Endodermal cell (in vitro differentiated cells): ENCODE measurements at regions not wholly inside any gene's neighbourhood (a gene's known extent, or its start where the extent isn't known, plus 50 kb on each side); places are given as distances from the start of the nearest gene placed in this dataset.

Experiments used
- DNase-seq: peaks from one replicate; pipeline ENCODE4 v3.0.0-alpha.2; 2017
- H3K27ac ChIP-seq: 2 replicates; pipeline ENCODE4 v1.5.1; 2013; ENCODE audit warnings: mild to moderate bottlenecking, low read depth, low read length, moderate library complexity
- H3K27me3 ChIP-seq: 2 replicates; pipeline ENCODE4 v1.6.1; 2013; ENCODE audit warnings: mild to moderate bottlenecking, low read length, moderate library complexity; ENCODE audit not compliant: insufficient read depth, control insufficient read depth, poor library complexity, severe bottlenecking
- H3K36me3 ChIP-seq: 2 replicates; pipeline ENCODE4 v1.7.0; 2013; ENCODE audit warnings: mild to moderate bottlenecking, low read length, moderate library complexity; ENCODE audit not compliant: control insufficient read depth, insufficient read depth
- H3K4me1 ChIP-seq: one replicate; pipeline ENCODE4 v1.7.0; 2013; ENCODE audit warnings: low read length; ENCODE audit not compliant: control insufficient read depth, insufficient read depth
- H3K4me3 ChIP-seq: 2 replicates; pipeline ENCODE4 v1.5.1; 2013; ENCODE audit warnings: mild to moderate bottlenecking, low read length, moderate library complexity
- H3K9ac ChIP-seq: 2 replicates; pipeline ENCODE4 v1.6.1; 2013; ENCODE audit warnings: mild to moderate bottlenecking, low read length, moderate library complexity; ENCODE audit not compliant: poor library complexity, severe bottlenecking; ENCODE audit errors: extremely low read depth
- H3K9me3 ChIP-seq: 2 replicates; pipeline ENCODE4 v1.6.1; 2013; ENCODE audit warnings: mild to moderate bottlenecking, low read length, moderate library complexity; ENCODE audit not compliant: control insufficient read depth
- H3K27ac Mint-ChIP-seq: 2 replicates; pipeline ENCODE4 v1.8.0; 2020; ENCODE audit warnings: mixed read lengths
- H3K27me3 Mint-ChIP-seq: 2 replicates; pipeline ENCODE4 v1.8.0; 2021; ENCODE audit warnings: mild to moderate bottlenecking, mixed read lengths; ENCODE audit not compliant: insufficient read depth
- H3K36me3 Mint-ChIP-seq: 2 replicates; pipeline ENCODE4 v1.8.0; 2020; ENCODE audit warnings: low read depth, mixed read lengths
- H3K4me1 Mint-ChIP-seq: 2 replicates; pipeline ENCODE4 v1.8.0; 2020; ENCODE audit warnings: mixed read lengths
- H3K4me3 Mint-ChIP-seq: 2 replicates; pipeline ENCODE4 v1.8.0; 2020; ENCODE audit warnings: mild to moderate bottlenecking, moderate library complexity, mixed read lengths
- H3K9me3 Mint-ChIP-seq: 2 replicates; pipeline ENCODE4 v1.8.0; 2020; ENCODE audit warnings: mild to moderate bottlenecking, mixed read lengths
- WGBS, 2 experiments: methylation state at CpG; one replicate each; pipeline versions ENCODE4 v1.1.5 to v1.1.7; 2013; ENCODE audit warnings: missing lambda C conversion rate in 2 of 2, mixed read lengths in 1 of 2; ENCODE audit not compliant: insufficient coverage in 1 of 2, insufficient read length in 1 of 2; 5-methylcytosine and 5-hydroxymethylcytosine counted together
- TF ChIP-seq, protein P1 (sequence below): fragments of 200-600 bp; sonication (generic); conservative IDR thresholded peaks from 2 replicates; pipeline ENCODE4 v1.5.0; 2021; ENCODE audit warnings: antibody characterized with exemption, mild to moderate bottlenecking

DNA sequence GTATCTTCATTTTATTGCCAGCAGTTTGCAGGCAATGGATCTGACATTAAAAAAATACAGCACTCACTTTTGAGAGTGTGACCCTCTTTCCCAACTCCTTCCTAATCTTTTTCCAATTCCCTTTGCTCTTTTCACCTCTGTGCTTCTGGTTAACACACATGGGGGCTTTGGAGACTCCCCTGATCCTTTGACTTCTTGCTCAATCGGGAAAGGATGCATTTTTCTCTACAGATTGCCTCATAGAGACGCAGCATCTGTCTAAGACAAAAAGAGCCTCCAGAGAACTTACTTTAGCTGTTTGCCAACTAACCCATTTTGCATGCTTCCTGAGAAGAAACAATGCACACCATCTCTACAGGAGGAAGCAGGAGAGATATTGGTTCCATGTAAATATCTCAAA, 378.3 kb downstream of the PBX1 start:
- Histone ChIP-seq H3K27ac (no peak overlapping the region), H3K36me3 (no peaks in the 10 kb centered on the region), H3K9me3 (peaks cover 7% of the 10 kb centered on the region), H3K4me3 (no peak overlapping the region), H3K27me3 (no peaks in the 10 kb centered on the region), H3K4me1 (peaks cover 19% of the 10 kb centered on the region), H3K9ac (no peak overlapping the region)
- 89% methylated on average over 2 of the region's 2 CpGs; no CpG with 5 or more reads in 1 of the 2 experiments for WGBS, 2 experiments
- Mint-ChIP-seq H3K4me1 (peaks cover 30% of the 10 kb centered on the region), H3K36me3 (no peaks in the 10 kb centered on the region), H3K4me3 (no peak overlapping the region), H3K27me3 (peaks cover 15% of the 10 kb centered on the region), H3K9me3 (peaks cover 14% of the 10 kb centered on the region), H3K27ac (no peak overlapping the region)
- no peak for DNase-seq
- TF ChIP-seq, protein P1, sequence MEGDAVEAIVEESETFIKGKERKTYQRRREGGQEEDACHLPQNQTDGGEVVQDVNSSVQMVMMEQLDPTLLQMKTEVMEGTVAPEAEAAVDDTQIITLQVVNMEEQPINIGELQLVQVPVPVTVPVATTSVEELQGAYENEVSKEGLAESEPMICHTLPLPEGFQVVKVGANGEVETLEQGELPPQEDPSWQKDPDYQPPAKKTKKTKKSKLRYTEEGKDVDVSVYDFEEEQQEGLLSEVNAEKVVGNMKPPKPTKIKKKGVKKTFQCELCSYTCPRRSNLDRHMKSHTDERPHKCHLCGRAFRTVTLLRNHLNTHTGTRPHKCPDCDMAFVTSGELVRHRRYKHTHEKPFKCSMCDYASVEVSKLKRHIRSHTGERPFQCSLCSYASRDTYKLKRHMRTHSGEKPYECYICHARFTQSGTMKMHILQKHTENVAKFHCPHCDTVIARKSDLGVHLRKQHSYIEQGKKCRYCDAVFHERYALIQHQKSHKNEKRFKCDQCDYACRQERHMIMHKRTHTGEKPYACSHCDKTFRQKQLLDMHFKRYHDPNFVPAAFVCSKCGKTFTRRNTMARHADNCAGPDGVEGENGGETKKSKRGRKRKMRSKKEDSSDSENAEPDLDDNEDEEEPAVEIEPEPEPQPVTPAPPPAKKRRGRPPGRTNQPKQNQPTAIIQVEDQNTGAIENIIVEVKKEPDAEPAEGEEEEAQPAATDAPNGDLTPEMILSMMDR: no peak

- H3K27ac ChIP-seq: no peak overlapping the region
Observed at GRCh38 chr1:164932580-164932979, 373.6 kb downstream of the PBX1 start.

DNA sequence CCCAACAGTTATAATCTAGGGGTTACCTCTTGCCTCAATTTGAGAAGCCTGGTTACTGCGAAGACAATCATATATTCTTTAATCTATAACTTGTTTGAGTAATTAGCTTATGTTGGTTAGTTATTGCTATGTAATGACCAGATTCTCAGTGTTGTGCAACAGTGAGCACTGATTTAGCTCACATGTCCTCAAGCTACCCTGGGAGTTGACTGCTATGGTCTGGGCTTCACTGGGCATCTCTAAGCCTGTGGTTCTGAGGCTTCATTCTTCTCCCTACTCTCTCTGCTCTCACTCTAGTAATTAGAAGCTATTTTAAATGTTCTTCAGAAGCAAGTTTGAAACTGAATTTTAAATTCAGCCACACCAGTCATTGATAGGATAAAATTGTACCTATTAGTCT, 371.8 kb downstream of the PBX1 start:
- Histone ChIP-seq H3K9ac (no peak overlapping the region), H3K9me3 (peaks cover 7% of the 10 kb centered on the region), H3K4me3 (no peak overlapping the region), H3K27ac (no peak overlapping the region), H3K27me3 (no peaks in the 10 kb centered on the region), H3K4me1 (peaks cover 16% of the 10 kb centered on the region), H3K36me3 (no peaks in the 10 kb centered on the region)
- Mint-ChIP-seq H3K4me3 (no peak overlapping the region), H3K36me3 (no peaks in the 10 kb centered on the region), H3K9me3 (no peaks in the 10 kb centered on the region), H3K4me1 (peaks cover 22% of the 10 kb centered on the region), H3K27me3 (peaks cover 10% of the 10 kb centered on the region), H3K27ac (no peak overlapping the region)
- TF ChIP-seq, protein P1: no peak
- WGBS, 2 experiments: 100% methylated on average over 1 of the region's 1 CpG; no CpG with 5 or more reads in 1 of the 2 experiments
- DNase-seq: no peak

More at GRCh38 chr1:164932580-164932979, 373.6 kb downstream of the PBX1 start:
- Mint-ChIP-seq H3K4me1 (peaks cover 30% of the 10 kb centered on the region), H3K4me3 (no peak overlapping the region), H3K9me3 (no peaks in the 10 kb centered on the region), H3K27me3 (peaks cover 17% of the 10 kb centered on the region), H3K36me3 (no peaks in the 10 kb centered on the region), H3K27ac (no peak overlapping the region)
- Histone ChIP-seq H3K27me3 (no peaks in the 10 kb centered on the region), H3K4me1 (peaks cover 16% of the 10 kb centered on the region), H3K9ac (no peak overlapping the region), H3K36me3 (no peaks in the 10 kb centered on the region), H3K9me3 (peaks cover 7% of the 10 kb centered on the region), H3K4me3 (no peak overlapping the region)
- TF ChIP-seq, protein P1: no peak
- no peak for DNase-seq
- WGBS, 2 experiments: 83 to 100% methylated on average over 2 of the region's 4 CpGs
